Germinal center (tissue), 1 donor: ENCODE measurements at regions not wholly inside any gene's neighbourhood (a gene's known extent, or its start where the extent isn't known, plus 50 kb on each side); places are given as distances from the start of the nearest gene placed in this dataset.

Experiments
- DNase-seq: peaks from one replicate; pipeline ENCODE4 v3.0.0; 2012; ENCODE audit warnings: mixed read lengths, low spot score

DNA sequence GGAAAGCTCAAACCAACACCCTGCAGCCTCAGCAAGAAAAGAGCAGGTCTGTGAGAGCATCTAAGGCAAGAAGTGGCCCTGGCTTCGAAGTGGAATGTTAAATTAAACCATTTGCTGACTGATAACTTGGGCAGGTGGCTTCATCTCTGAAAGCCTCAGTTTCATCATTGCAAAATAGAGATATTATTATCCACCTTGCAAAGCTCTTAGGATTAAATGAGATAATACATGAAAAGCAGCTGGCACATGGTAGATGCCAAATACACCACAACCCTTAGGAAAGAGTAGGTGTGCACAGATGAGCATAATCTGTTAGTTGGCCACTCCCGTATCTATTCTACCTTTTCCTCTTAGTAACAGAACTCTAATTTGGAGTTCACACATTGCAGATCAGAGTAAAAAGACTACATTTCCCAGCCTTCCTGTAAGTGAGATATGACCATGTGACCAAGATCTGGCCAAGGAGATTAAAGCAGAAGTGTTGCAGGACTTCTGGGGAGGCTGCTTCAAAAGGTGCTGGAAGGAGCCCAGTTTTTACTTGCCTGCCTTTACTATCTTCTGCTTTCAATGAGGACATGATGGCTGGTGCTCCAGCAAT, 288.7 kb downstream of the SOX9 start:
- no peak for DNase-seq

DNA sequence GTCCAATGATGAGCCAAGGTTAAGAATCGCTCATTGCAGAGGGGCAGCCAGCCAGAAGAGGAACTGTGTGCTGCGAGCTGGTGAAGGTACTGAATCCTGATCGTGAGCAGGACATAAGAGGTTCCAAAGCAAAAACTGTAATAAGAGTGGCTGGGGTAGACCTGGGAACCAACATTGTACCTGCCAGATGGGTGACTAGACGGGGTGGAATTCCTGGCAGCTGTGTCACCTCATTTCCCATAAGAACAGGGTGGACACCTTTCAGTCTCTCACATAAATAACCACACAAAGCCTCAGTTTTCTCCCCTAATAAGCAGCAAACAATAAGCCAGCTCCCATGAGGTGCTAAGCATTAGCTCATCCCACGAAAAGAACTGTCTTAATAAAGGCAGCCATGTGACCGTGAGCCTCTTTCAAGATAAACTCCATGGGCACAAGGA, 290.3 kb downstream of the SOX9 start:
- no peak for DNase-seq

GRCh38 chr17:72412650-72413076, 291.8 kb downstream of the SOX9 start:
- no peak for DNase-seq

GRCh38 chr17:72413077-72414031, 292.5 kb downstream of the SOX9 start:
- DNase-seq: no peak

- DNase-seq: no peak
These were observed 293.2 kb downstream of the SOX9 start for GRCh38 chr17:72414032-72414396.

DNA sequence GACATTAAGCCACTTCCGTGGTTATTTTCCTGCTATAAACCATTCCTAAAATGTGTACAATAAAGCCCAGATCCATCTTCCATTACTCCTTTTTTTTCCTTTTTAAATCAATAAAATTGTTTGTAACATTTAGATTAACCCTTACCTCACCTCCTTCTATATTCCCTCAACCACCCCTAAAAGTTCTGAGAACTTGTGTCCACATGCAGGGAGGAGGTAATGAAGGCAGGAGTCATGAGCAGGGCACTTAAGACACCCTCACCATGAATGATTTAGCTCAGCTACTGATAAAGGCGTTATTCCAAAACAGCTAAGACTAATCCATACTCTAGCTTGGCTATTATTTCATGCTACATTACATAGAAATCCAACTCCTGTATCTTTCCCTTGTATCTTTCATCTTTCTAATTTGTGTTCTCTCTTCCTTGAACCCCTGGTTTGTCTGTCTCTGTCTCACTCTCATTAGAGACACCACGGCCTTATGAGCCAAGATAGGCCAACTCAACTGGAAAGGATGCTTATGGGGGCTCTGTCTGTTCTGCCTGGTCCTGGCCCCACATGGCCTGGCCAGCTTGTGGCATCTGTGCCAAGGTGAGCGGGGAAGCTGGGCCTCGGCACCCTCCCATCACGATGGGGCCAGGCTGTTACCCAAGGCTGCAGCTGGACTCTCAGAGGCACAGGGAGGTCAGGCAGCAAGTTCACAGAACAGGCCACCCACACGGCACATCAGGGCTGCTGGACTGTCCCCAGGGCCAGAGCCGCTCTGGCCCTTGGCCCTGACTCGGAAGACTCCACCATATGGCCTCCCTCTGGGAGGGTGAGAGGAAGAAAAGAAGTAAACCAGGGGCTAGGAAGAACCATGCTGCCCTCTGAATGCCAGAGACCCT, 294.4 kb downstream of the SOX9 start:
- no peak for DNase-seq

GRCh38 chr17:72416054-72416675, 295.3 kb downstream of the SOX9 start:
- no peak for DNase-seq

DNA sequence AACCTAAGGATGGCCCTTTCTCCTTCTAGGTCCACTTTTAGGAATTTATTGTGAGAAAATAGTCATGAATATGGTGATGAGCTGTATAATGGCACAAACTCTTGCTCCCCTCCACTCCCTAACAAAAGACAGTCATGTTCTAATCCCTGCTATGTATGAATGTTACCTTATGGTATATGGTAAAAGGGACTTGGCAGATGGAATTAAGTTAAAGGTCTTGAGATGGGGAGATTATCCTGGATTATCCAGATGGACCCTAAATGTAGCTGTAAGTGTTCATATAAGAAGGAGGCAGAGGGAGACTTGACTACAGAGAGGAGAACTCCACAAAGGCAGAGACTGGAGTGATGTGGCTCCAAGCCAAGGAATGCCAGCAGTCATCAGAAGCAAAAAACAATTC, 296.1 kb downstream of the SOX9 start:
- DNase-seq: no peak

- DNase-seq: no peak
These were observed 296.8 kb downstream of the SOX9 start for GRCh38 chr17:72417627-72418026.

DNA sequence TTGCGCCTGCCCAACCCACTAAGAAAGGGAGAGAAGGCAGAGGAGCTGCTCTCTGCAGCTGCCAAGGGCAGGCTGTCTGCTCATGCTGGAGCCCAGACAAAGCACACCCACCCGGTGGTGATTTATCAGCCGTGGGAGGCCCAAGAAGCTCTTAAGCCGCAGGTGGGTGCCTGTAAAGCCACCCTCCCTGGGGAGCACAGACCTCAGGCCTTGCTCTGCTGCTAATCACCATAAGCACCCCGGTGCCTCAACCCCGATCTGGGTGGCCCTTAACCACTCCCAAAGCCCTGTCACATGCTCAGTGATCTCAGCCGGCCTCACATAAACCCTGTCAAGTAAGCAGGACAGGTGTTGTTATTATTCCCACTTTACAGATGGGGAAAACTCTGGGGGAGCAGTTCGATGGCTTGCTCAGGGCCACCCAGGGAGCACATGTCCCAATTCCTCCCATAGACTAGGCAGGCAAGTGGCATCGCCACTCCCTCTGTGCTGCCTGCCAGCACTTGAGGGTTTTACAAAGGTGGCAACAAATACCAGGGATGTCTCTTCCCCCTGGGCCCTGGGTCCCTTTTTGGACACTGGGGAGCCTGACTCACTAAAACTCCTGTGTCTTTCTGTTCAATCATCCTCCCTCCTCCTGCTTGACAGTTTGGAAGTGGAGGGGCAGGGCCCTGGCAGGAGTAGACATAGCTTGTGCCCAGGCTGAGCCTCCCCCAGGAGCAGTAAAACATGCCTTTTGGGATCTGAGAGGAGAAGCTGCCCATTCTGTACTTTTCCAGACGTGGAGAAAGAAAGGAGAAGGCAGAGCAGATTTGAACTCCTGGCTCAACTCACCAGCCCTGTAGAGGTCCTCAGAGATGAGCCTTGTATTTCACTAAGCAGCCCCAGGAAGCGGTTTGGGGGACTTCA, 299.3 kb downstream of the SOX9 start:
- DNase-seq: peak; percentile 44

- no peak for DNase-seq
These were observed 299.9 kb downstream of the SOX9 start for GRCh38 chr17:72420775-72421127.

DNA sequence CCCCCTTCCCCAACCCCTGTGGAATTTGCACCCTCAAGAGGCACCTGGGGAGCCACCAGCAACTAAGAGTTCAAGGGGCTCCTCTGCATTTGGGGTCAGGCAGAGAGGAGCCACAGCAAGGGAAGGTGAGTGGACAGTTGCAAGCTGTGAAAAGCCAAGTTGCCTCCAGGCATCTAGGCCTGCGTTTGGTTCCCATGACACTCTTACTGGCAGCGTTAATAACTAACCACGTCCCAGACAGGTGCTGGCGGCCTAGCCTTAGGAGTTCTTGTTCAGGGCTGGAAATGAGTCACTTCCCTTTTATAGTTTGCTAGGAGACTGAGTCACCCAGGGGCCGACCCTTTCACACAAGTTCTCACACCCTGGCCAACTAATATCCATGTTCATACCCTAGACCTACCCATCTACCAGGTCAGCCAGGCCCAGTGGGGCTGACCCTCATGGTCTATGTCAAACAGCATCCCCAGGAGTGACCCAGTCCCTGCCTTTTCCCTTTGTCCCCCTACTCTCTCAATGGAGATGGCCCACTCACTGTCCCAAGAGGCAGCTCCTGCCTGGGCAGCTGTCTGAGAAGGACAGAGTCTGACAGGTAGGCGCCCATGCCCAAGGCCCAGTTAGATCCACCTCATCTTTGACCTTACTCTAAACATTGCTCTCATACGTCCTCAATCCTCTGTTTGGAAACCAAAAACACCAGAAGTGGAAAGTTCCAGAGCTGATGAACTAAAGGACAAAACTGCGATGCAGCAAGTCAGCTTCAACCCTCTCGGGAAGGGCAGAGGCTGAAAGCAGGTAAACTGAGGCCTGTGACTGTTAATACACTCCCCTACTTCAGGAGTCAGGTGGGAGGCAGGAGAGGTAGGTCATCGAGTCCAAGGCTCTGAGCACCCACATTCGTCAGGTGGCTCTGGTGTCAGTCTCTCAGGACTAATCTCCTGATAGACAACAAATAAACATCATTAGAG, 300.6 kb downstream of the SOX9 start:
- DNase-seq: peak; percentile 38

DNA sequence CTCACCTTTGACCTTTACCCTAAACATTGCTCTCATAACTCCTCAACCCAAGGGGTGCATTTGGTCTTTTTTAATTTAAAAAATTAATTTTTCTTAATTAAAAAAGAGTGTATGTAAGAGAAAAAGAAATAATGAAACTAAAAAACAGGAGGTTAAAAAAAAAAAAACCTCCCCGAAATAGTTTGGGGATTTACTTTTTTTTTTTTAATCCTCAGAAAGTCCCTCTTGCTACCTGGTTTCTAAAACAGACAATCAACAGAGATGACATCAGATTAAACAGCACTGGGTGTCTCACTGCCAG, 301.3 kb downstream of the SOX9 start:
- DNase-seq: no peak

DNA sequence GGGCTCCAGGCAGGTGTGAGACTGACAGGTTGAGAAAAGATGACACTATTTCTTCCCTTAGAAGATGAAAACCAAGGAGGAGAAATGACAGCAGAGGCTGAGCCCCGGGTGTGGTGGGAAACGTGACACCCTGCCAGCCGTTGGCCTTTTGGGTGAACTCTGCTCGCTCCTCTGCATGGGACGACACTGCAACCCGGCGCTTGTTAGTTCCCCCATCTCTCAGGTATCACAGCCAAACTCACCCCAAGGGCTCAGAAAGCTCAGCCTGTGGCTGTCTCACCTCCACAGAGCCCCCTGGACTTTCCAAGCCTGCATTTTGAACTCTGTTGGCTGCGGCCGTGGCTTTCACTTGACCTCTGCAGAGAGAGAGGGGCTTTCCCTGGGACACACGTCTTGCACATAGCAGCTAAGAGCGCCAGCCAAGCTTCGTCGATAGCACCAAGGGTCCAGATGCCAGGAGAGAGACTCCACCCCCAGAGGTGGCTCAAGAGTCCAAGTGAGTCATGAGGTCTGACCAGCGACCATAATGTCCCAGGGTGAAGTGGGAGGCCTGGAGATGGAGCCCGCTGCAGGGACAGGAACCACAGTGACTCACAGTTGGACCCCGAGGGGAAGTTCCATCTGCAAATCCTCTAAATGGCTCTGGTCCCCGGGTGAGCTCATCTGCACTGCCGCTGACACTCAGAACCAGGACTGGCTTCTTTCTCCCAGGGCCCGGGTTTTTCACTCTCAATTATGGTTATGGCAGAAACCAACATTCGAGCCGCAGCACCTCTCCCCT, 301.9 kb downstream of the SOX9 start:
- DNase-seq: peak; percentile 24

DNA sequence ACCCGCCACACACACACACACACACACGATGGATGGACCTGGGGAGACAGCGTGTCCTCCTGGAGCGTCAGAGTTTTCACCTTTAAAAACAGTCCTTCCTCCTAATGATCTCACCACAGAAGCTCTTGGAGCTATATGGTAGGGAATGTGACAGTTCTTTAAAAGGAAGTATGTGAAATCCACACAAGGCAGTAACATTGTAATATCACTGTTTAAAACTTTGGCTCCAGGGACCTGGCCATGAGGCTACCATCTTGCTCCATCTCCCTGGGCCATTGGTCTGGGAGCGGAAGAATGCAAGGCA, 302.4 kb downstream of the SOX9 start:
- DNase-seq: no peak

DNA sequence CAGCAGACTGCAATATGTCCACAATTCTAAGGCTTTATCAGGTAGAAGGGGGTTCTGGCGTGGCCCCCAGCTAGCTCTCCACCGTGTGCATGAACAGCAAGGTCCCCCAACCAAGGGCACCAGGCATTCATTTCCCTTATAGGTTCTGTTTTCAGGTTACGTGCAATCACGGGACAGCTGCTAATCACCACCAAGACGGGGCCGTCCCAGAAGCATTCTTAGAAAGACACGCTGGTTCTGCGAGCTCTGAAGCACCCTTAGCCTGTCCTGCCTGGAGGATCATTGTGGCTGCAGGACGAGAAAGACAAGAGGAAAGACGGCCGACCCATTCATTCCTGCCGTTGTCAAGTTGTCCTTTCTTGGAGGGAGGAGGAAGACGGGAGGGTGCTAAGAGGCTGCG, 302.9 kb downstream of the SOX9 start:
- no peak for DNase-seq

DNA sequence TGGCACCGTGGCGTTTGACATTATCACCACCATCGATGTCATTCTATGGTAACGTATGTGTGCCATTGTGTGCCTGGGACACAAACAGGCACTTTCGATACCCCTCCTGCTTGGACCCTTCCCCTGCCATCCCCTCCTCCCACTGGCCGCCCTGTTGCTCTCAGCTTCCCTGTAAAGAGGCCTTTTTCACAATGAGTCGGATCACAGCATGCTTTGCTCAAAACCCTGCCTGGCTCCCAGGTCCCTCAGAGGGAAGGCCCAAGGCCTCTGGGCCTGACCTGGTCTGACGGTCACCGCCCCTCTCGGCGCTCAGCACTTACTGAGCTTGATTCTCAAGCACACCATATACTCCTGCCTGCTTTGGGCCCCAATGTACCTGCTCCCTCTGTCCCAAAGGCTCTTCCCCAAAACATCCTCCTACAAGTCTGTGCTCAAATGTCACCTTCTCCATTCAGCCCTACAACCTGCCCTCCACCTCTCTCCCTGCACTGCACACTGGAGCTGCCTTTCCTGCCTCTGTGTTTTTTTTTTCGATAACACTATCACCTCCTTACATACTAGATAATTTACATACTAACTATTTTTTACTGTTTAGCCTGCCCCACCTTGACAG, 303.8 kb downstream of the SOX9 start:
- DNase-seq: no peak

- DNase-seq: no peak
These were observed 304.4 kb downstream of the SOX9 start for GRCh38 chr17:72425133-72425793.

DNA sequence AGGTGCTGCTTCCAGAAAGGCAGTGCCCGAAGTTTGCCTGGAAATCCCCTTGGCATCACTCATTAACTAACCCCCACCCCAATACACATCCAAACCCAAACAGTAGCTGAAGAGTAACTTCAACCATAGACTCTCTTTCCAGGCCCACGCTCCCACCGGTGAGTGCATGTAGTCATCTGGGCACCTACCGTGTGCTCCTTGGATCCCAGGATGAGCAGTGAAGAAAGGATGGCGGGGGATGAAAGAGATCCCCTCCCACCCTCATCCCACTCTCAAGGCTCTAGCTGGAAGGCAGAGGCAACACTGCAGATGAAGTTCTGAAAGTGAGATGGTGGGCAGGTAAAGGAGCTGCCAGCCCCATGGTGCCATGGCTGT, 305.0 kb downstream of the SOX9 start:
- no peak for DNase-seq
